GM18505 (cell line): ENCODE measurements at regions not wholly inside any gene's neighbourhood (a gene's known extent, or its start where the extent isn't known, plus 50 kb on each side); places are given as distances from the start of the nearest gene placed in this dataset.

ENCODE experiments used
- ATAC-seq: cut with Tn5 transposase; IDR thresholded peaks from one replicate; pipeline ENCODE4 v1.9.1; 2021; ENCODE audit not compliant: unreplicated experiment
- POLR2A ChIP-seq: IDR thresholded peaks from 4 replicates; pipeline ENCODE4 v1.6.1; 2011; ENCODE audit warnings: borderline replicate concordance; ENCODE audit not compliant: insufficient read depth, insufficient read length; ENCODE audit errors: extremely low read depth

DNA sequence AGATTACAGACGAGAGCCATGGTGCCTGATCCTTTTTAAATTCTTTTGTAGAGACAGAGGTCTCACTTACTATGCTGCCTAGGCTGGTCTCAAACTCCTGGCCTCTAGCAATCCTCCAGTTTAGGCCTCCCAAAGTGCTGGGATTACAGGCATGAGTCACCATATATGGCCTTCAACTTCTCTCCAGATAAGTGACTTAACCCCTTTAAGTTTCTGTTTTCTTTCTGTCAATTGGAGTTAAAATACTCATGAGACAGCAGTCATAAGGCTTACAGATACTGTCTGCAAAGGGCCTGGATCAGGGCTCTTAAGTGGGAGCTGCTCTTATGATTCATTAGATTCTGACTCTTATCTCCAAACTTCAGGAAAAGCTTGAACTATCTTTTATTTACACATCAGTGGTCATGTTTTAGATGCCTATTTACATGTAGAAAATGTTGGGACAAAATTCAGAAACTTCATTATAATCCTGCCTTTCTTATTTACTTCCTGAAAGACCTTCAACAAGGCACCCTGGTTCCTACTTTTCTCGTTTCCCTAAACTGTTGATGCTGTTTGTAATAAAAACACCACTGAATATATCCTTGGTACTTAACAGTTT, 271.5 kb upstream of the TBX3 start:
- TF ChIP-seq POLR2A = no peak
- ATAC-seq = no peak

DNA sequence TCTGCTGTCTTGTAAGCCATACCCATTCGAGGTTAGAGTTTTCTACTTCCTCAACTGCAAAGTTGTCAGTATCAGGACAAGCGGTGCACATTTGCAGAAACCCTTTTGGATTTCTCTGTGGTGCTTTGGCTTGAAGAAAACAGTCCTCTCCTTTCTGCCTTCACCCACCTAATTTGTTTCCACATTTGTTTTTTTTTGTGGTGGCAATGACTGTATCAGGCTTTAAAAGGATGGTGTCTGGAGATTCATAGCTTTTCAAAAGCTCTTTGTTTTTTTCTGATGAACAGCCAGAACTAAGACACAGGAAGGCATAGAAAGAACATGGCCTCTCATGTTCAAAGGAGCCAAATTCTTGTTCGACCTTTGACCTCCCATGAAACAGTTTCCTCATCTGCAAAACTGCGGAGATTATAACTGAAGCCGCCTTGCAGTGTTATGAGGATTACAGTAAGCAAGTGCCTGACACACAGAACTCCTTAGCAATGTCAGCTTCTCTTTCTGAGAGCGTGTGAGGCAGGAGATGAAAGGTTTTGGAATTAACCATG, 270.6 kb upstream of the TBX3 start:
- no peak for ATAC-seq
- no peak for TF ChIP-seq POLR2A

- no peak for ATAC-seq
- no peak for TF ChIP-seq POLR2A
Observed at GRCh38 chr12:114952573-114953271, 268.7 kb upstream of the TBX3 start.

DNA sequence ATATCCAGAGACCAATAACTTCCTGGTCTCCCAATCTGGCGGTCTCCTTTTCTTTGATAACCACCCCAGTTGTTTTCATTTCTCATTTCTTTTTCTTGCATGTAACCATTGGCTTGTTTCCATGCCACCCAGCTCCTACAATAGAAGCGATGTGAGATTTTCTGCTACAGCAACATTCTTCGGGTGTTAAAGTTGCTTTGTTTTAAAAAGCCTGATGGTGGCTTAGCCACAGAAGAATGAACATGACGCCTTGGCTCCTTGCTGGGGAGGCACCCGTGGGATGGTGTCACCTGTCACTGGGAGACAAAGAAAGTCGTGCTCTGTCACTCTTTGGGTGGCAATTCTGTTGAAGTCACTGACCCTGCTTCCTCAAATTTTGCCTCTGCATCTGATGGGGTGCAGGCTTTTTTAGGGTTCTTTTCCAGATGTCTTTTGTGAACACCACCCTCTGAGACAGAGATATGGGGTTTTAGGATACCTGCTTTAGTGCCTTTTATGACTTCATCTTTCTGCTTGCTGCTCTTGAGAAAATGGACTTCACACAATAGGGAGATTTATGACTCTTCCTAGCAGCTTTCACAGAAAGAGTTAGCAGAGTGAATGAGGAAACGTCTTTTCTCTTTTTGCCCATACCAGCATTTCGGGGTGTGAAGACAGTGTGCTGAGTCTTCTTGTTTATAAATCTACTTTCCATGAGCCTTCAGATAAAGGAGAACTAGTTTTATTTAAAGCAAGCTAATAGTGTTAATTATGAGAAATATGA, 265.3 kb upstream of the TBX3 start:
- ATAC-seq = no peak
- TF ChIP-seq POLR2A = no peak

GRCh38 chr12:114945351-114945750, 261.4 kb upstream of the TBX3 start:
- no peak for ATAC-seq

GRCh38 chr12:114944736-114945135, 260.8 kb upstream of the TBX3 start:
- ATAC-seq = no peak
- TF ChIP-seq POLR2A = no peak

More at GRCh38 chr12:114945351-114945750, 261.4 kb upstream of the TBX3 start:
- no peak for TF ChIP-seq POLR2A

DNA sequence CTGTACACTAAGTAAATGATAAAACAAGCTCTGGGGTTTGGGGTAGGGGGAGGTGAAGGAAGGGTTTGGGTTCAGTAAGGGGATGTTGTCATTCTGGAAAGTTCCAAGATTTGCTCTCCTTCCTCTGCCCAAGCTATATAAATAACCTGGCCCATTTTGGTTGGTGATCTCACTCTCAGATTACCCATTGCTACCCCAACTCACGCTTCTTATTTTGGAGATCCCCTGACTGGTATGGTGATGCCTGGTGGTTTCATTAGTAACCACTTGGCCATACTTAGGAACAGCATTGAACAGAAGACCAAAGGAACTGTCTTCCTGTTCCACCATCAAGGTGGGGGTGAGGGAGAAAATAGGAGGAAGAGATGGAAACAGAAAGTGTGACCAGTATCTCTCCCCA, 259.6 kb upstream of the TBX3 start:
- no peak for ATAC-seq
- TF ChIP-seq POLR2A = no peak

DNA sequence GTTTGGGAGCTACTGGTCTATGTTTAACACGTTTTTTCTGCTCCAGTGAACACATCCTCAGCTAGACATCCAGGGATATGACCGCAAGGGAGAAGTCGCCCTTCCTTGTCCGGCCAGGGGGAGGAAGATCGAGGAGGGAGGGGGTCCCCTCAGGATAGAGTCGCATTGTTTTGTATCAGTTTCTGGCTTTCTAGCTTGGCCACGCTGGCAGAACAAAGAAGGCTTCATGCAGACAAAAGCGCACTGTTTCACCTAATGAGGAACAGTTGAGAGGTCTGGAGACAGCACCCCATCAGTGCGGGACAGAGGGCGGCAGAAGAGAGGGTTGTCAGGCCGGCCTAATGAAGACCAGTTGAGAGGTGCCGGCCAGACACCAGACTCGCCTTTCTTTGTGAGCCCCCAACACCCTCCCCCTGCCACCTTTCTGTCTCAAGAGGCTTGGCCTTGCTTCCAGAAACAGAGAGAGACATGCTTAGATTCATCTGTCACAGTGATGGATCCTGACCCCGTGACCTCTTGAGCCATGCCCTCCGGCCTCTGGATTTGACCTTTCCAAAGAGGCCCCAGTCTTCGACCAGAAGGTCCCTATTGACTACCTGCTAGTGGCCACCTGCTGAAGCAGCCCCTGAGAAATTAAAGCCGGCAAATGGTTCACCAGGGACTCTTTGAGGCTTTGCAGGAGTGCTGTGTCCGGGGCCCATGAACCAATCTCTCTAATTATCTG, 254.7 kb upstream of the TBX3 start:
- ATAC-seq = no peak
- no peak for TF ChIP-seq POLR2A

- no peak for TF ChIP-seq POLR2A
- ATAC-seq = no peak
Observed at GRCh38 chr12:114936148-114937079, 252.4 kb upstream of the TBX3 start.

DNA sequence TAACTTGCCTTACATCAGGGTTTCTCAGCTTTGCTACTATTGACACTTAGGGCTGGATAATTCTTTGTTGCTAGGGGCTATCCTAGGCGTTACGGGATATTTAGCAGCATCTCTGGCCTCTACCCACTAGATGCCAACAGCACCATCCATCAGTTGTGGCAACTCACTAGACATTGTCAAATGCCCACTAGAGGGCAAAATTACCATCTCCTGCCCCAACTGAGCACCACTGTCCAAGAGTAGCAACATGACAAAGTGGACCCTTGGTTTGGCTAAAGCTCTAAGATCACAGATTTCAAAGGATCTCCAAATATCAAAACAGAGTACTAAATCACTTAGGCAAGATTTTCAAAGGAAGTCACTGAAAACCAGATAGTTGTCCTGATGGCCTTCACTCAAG, 251.7 kb upstream of the TBX3 start:
- no peak for TF ChIP-seq POLR2A
- no peak for ATAC-seq

DNA sequence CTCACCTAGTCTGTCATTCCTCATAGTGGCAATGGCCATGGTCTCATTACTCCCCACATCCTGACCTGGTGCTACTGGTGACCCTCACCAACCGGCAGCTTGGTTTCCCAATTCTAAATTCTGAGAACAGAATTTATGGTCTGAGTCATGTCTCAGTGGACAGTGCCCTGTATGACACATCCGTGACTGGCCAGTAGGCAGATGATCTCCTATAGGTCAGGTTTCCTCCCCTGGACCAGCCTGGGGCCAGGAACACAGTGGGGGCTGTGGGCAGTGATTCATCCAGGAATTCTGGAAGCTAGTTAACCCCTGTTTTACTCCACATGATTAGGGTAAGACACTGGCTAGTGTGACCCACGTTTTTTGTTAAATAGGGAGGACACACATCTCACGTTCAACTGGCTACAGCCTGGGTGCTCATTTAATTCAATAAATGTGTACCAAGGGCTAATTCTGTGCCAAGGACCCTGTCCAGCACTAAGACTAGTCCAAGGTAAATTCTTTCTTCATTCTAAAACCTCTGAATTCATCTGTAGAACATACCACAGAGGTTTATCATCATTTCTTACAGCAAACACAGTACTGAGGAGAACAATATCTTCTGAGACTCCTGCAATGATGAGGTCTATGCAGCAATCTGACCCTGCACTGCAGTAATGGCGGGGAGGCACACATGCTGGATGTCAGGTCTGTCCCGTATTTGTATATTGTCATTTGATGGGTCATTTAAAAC, 249.6 kb upstream of the TBX3 start:
- no peak for ATAC-seq

More for the DNA sequence above, 249.6 kb upstream of the TBX3 start:
- no peak for TF ChIP-seq POLR2A
